ENCODE measurements at regions not wholly inside any gene's neighbourhood (a gene's known extent, or its start where the extent isn't known, plus 50 kb on each side); places are given as distances from the start of the nearest gene placed in this dataset.

DNA sequence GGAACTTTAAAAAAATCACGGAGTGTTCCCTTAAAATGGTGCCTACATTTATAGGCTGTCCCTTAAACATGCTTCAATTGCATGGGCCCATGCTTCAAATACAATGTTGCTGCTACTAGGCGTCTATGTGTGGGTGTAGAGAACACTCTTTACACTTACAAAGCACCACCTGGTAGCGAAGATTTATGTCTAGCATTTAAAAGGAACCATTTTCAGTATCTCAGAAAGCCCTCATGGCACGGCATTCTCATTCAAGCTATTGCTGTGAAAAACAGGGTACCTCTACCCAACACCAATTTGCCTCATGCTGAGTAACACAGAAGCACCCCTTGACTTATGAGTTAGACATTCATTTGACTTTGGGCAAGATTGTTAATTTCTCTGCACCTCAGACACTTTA lies 112.9 kb upstream of the CNTNAP5 start:
- DNase-seq (ENCODE audit: low read depth in 4 of 4, low spot score in 3 of 4) = no peak

DNA sequence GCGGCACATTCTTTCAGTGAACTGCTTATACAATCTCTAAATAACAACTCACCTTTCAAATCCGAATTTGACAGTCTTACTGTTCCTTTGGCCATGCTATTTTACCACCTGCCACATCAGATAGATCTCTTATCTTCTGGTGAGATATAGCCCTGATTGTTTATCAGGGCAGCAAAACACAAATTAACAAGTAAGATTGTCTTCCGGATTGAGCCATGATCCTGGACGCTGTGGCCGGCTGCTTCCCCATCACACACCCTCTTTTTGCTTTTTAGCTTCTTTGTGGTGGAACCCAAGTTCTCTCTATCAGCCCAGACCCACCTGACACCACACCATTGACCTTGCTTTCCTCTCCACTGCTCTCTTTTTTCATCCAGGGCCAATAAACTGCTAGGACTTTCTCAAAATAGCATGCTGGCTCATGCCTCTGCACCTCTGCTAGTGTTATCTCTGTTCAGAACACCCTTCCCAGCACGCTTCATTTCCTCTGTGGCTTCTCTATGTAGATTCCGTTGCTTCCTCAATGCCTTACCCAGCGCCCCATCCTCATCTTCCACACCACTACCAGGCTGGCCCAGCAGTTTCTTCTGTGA lies 111.8 kb upstream of the CNTNAP5 start:
- no peak for DNase-seq (ENCODE audit: low read depth in 4 of 4, low spot score in 3 of 4)

DNA sequence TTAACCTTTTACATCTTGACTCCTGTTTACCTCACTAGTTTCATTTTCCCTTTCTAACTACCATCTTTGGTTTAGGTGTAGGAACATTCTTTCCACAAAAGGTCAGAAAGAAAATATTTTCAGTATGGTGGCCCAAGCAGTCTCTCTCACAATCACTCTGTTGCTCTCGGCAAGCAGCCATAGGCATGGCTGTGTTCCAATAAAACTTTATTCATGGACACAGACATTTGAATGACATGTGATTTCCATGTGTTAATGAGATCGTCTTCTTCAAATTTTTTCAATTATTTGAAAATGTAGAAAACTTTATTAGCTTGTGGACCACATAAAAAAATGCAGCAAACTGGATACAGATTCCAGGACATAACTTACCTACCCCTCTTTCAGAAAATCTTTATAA lies 109.7 kb upstream of the CNTNAP5 start:
- DNase-seq (ENCODE audit: low read depth in 4 of 4, low spot score in 3 of 4) = no peak

DNA sequence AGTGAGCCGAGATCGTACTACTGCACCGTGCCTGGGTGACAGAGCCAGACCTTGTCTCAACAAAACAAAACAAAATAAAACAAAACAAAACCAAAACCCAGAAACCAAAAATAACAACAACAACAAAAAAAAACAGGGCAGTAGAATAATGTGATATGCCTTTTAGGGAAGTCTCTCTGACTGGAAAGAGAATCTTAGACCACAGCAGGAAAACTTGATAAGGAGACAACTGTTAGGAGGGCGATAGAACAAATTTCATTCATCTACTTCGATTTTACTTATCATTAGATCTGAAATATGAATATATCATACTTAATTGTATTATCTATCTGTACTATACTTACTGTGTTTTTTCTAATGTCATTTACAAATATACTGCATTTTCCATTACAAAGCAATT lies 109.0 kb upstream of the CNTNAP5 start:
- no peak for DNase-seq (ENCODE audit: low read depth in 4 of 4, low spot score in 3 of 4)

DNA sequence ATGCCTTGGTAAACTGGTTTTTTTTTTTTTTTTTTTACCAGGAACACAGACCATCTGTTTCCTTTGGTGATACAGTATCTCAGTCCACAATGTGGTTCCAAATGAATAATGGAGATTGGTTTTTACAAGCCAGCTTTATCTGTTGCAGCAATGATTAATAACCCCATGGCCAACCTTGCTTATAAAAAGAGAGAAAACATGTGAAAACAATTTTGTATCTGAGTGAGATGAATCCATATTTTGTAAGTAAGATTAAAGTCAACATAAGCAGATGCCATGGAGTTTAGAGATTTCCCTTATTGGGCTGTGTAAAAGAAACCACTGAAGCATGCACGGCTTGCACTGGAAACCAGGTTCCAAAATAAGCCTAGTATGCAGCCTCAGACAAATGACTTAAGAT lies 108.6 kb upstream of the CNTNAP5 start:
- no peak for DNase-seq (ENCODE audit: low read depth in 4 of 4, low spot score in 3 of 4)

DNA sequence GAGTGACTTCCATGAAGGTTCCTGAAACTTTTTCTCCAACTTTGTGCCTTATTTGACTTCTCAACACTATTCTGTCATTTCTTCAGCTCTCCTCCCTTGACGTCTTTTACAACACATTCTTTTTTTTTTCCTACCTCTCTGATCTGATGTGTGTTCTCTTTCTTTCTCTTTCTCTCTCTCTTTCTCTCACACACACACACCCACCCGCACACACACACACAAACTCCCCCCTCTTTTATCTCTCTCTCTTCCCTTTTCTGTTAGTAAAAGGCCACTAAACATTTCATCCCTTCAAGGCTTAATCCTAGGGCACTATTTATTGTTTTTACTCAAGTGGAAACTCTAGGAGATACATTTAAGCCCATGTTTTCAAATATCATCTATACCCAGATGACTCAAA lies 107.8 kb upstream of the CNTNAP5 start:
- no peak for DNase-seq (ENCODE audit: low read depth in 4 of 4, low spot score in 3 of 4)

DNA sequence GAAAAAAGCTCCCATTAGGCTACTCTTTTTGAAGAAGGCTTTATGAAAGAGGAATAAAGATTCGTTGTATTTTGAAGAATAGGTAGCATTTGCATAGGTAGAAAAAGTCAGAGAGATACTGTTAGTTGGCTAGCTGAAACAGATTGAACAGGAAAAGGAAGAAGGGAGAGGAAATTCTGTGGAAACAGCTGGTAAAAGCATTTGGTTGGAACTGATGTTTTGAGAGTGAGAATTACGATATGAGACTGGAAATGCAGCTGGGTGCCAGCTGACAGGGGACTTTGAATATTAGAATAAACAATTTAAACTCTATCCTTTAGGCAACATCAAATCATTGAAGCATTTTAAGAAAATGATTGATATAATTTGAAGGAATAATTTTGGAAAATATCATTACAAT lies 96.7 kb upstream of the CNTNAP5 start:
- no peak for DNase-seq (ENCODE audit: low read depth in 4 of 4, low spot score in 3 of 4)

DNA sequence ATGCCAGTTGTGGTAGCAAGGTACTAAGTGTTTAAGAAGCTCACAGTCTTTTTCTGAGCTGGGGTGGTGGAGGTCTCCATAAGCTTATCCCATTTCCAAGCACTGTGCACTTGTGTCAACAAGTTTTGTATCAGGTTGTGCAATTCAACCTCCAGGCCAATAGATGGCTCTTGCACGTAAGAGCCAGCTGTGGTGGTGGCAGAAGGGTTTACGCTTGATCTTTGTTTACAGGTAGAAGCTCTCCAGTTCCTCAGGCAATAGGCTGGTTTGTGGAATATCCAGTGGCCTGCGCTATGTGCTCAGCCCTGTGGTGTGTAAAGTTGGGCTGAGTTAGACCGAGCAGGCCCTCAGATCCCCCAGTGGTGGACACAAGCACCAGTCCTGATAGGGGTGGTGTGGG lies 89.7 kb upstream of the CNTNAP5 start:
- no peak for DNase-seq (ENCODE audit: low read depth in 4 of 4, low spot score in 3 of 4)

DNA sequence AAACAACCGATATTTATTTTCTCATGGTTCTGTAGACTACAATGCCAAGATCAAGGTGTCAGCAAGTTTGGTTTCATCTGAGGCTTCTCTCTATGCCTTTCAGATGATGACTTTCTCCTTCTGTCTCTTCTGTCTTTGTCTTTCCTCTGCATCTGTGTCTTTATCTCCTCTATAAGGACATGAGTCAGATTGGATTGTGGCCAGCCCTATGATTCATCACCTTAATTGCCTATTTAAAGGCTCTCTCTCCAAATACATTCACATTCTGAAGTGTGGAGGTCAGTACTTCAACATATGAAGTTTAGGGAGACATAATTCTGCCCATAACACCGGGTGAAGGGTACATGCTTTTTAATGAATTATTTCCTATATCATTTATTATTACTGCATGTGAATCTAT lies 71.2 kb upstream of the CNTNAP5 start:
- no peak for DNase-seq (ENCODE audit: low read depth in 4 of 4, low spot score in 3 of 4)

DNA sequence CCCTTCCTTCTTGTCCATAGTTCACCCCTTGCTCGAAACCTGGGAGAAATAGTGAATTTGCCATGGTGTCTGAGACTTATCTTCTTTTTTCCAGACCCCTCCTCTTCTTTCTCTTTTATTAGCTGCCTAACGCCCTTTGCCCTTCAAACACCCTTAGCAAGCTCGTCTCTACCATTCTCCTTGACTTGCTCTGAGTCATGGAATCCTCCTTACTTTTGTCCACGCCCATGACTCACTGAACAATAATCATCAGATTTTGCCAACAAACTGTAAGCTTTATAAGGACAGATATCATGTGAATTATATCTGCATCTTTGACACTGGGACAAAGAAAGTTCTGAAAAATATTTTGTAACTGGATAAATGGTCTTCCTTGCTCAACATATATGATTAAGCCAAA lies 67.1 kb upstream of the CNTNAP5 start:
- DNase-seq (ENCODE audit: low read depth in 4 of 4, low spot score in 3 of 4) = no peak

DNA sequence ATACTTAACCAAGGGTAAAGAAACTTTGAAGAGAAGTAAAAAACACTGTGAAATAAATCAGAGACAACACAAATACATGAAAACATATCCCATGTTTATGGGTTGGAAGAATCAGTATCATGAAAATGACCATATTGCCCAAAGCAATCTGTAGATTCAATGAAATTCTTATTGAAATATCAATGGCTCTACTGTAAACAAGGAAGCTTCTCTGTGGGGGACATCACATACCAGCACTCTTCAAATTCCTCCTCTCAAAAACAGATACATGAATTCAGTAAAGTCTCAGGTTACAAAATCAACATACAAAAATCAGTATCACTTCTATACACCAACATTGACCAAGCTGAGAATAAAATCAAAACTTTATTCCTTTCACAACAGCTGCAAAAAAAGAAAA lies 63.5 kb upstream of the CNTNAP5 start:
- no peak for DNase-seq (ENCODE audit: low read depth in 4 of 4, low spot score in 3 of 4)

DNA sequence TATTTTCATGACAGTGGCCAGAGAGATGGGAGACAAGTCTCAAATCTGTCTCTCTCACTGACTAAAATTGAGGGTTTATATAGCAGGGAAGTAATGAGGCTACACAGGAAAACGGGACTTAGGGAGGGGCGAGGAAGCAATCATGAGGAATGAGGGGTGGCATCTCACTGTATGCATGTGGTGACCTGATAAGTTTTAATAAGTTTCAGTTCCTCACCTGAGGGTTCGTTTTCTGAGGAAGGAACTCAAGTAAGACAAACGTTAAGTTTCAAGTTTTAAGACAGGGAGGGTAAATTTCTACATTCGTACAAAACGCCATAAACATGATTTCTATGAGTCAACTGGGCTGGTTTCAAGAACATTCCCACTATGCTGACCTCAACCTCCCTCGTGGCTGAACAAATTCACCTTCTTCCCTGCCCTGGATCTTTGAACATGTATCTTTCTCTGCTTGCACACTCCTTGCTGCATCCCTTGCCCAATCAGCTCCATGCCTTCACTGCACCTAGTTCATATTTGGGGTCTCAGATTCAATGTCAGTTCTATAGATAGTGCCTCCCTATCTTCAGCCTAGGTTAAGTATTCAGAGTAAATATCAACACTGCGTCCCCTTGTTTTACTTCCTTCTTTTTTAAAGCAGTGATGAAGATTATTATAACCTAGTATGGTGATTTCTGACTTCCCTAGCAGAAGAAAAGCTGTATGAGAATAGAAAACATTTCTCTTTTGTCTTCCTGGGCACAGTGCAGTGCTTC lies 53.3 kb upstream of the CNTNAP5 start:
- no peak for DNase-seq (ENCODE audit: low read depth in 4 of 4, low spot score in 3 of 4)

Data from right renal pelvis (tissue), 4 donors.